ENCODE measurements at regions not wholly inside any gene's neighbourhood (a gene's known extent, or its start where the extent isn't known, plus 50 kb on each side); places are given as distances from the start of the nearest gene placed in this dataset.

- Histone ChIP-seq H3K36me3 (ENCODE audit: insufficient read depth, low read length) (no peaks in the 10 kb centered on the region), H3K4me1 (ENCODE audit: insufficient read depth, low read length) (no peaks in the 10 kb centered on the region), H3K27ac (ENCODE audit: low read depth in 1 of 2, low read length in 2 of 2) (no peak overlapping the region), H3K4me3 (ENCODE audit: low read length) (no peak overlapping the region), H3K27me3 (ENCODE audit: control insufficient read depth in 1 of 2, insufficient read depth in 2 of 2, low read length in 2 of 2) (no peaks in the 10 kb centered on the region), H3K9me3 (ENCODE audit: control insufficient read depth in 1 of 2, insufficient read depth in 1 of 2, low read length in 2 of 2) (peaks cover 5 to 13% of the 10 kb centered on the region in 2 experiments)
- DNase-seq (no peak), ATAC-seq (ENCODE audit: poor library complexity) (no peak)
- Mint-ChIP-seq H3K9me3 (no peaks in the 10 kb centered on the region), H3K27ac (no peak overlapping the region), H3K36me3 (ENCODE audit: low read depth) (no peaks in the 10 kb centered on the region), H3K4me3 (no peak overlapping the region), H3K4me1 (ENCODE audit: low read depth) (no peaks in the 10 kb centered on the region), H3K27me3 (no peaks in the 10 kb centered on the region)
- intact Hi-C loops (cut with DNase I, micrococcal nuclease) = no loop called here
- TF ChIP-seq CTCF (IDR thresholded peaks at IDR 0.05) = no peak
- ChIA-PET POLR2A (no interaction called here), CTCF (no interaction called here)
Measured at GRCh38 chr2:2547451-2547850, 216.4 kb upstream of the MYT1L start.

- Histone ChIP-seq H3K27me3 (ENCODE audit: control insufficient read depth in 1 of 2, insufficient read depth in 2 of 2, low read length in 2 of 2) (no peaks in the 10 kb centered on the region), H3K36me3 (ENCODE audit: insufficient read depth, low read length) (no peaks in the 10 kb centered on the region), H3K4me3 (ENCODE audit: low read length) (no peak overlapping the region), H3K4me1 (ENCODE audit: insufficient read depth, low read length) (no peaks in the 10 kb centered on the region), H3K27ac (ENCODE audit: low read depth in 1 of 2, low read length in 2 of 2) (no peak overlapping the region), H3K9me3 (ENCODE audit: control insufficient read depth in 1 of 2, insufficient read depth in 1 of 2, low read length in 2 of 2) (peaks cover 0 to 10% of the 10 kb centered on the region in 2 experiments)
- POLR2A ChIA-PET = no interaction called here
- no peak overlapping the region for H3K4me3 Mint-ChIP-seq
- no peak for TF ChIP-seq CTCF (IDR thresholded peaks at IDR 0.05)
- intact Hi-C loops (cut with DNase I, micrococcal nuclease) = no loop called here
- H3K27ac Mint-ChIP-seq = no peak overlapping the region
- H3K27me3 Mint-ChIP-seq = peaks cover under 1% of the 10 kb centered on the region
- ATAC-seq (ENCODE audit: poor library complexity) (no peak), DNase-seq (no peak)
- no peaks in the 10 kb centered on the region for H3K9me3 Mint-ChIP-seq
- no peaks in the 10 kb centered on the region for H3K36me3 Mint-ChIP-seq (ENCODE audit: low read depth)
- H3K4me1 Mint-ChIP-seq (ENCODE audit: low read depth) = no peaks in the 10 kb centered on the region
- CTCF ChIA-PET = no interaction called here
Measured at GRCh38 chr2:2546046-2546445, 215.0 kb upstream of the MYT1L start.

- H3K36me3 ChIP-seq (ENCODE audit: insufficient read depth, low read length) = no peaks in the 10 kb centered on the region
- no peaks in the 10 kb centered on the region for H3K27me3 ChIP-seq (ENCODE audit: control insufficient read depth in 1 of 2, insufficient read depth in 2 of 2, low read length in 2 of 2)
- no peaks in the 10 kb centered on the region for H3K4me1 ChIP-seq (ENCODE audit: insufficient read depth, low read length)
- H3K9me3 ChIP-seq (ENCODE audit: control insufficient read depth in 1 of 2, insufficient read depth in 1 of 2, low read length in 2 of 2) = peaks cover 0 to 6% of the 10 kb centered on the region in 2 experiments
- DNase-seq (no peak), ATAC-seq (ENCODE audit: poor library complexity) (no peak)
- Mint-ChIP-seq H3K4me3 (no peak overlapping the region), H3K36me3 (ENCODE audit: low read depth) (no peaks in the 10 kb centered on the region), H3K27me3 (peaks cover 16% of the 10 kb centered on the region), H3K27ac (no peak overlapping the region), H3K4me1 (ENCODE audit: low read depth) (no peaks in the 10 kb centered on the region), H3K9me3 (no peaks in the 10 kb centered on the region)
- intact Hi-C loops (cut with DNase I, micrococcal nuclease) = no loop called here
- ChIA-PET CTCF (no interaction called here), POLR2A (no interaction called here)
- no peak for TF ChIP-seq CTCF (IDR thresholded peaks at IDR 0.05)
- no peak overlapping the region for H3K4me3 ChIP-seq (ENCODE audit: low read length)
- H3K27ac ChIP-seq (ENCODE audit: low read depth in 1 of 2, low read length in 2 of 2) = no peak overlapping the region
Measured at GRCh38 chr2:2542966-2543611, 212.0 kb upstream of the MYT1L start.

Measured in CD4-positive, alpha-beta T cell (primary cell).